AG04450 (cell line): ENCODE measurements at regions not wholly inside any gene's neighbourhood (a gene's known extent, or its start where the extent isn't known, plus 50 kb on each side); places are given as distances from the start of the nearest gene placed in this dataset.

Experiments
- CTCF ChIA-PET: fragments of 300-600, 350-600 bp; formaldehyde crosslinking; extraction: SDS; loops from one replicate; lab custom pipeline; 2022; ENCODE audit warnings: antibody characterized with exemption, inconsistent platforms; lab: Charles Lee
- POLR2A ChIA-PET: fragments of 350-600 bp; formaldehyde crosslinking; extraction: SDS; loops from one replicate; lab custom pipeline; 2021; ENCODE audit warnings: antibody characterized with exemption, inconsistent platforms; lab: Yijun Ruan, JAX
- DNase-seq: peaks from one replicate; pipeline ENCODE4 v3.0.0-alpha.2; 2011; ENCODE audit warnings: low read depth, low spot score
- H3K27ac ChIP-seq: one replicate; pipeline ENCODE4 v1.5.1; 2012; ENCODE audit warnings: low read depth, low read length, control low read depth
- H3K27me3 ChIP-seq: one replicate; pipeline ENCODE4 v1.6.0; 2012; ENCODE audit warnings: low read length; ENCODE audit not compliant: control insufficient read depth, insufficient read depth
- H3K4me3 ChIP-seq: 2 replicates; pipeline ENCODE4 v1.5.1; 2011; ENCODE audit warnings: mild to moderate bottlenecking, low read depth, low read length, control low read depth
- H3K9me3 ChIP-seq: 2 replicates; pipeline ENCODE4 v1.5.1; 2012; ENCODE audit warnings: low read length; ENCODE audit not compliant: control insufficient read depth, insufficient read depth
- CTCF ChIP-seq: IDR thresholded peaks from 2 replicates; pipeline ENCODE4 v1.5.1; 2011; ENCODE audit warnings: low read depth, low read length, control low read depth, inconsistent platforms

GRCh38 chr3:130609166-130609979, 92.4 kb downstream of the COL6A6 start:
- H3K9me3 ChIP-seq = no peaks in the 10 kb centered on the region
- no peak overlapping the region for H3K27ac ChIP-seq
- CTCF ChIA-PET = interaction anchor here (0.6 kb wide), 1 partner anchor 52 kb away, joined by 5 read pairs; no protein-coding TSS in a partner anchor
- no peak overlapping the region for H3K4me3 ChIP-seq
- no peak for TF ChIP-seq CTCF
- H3K27me3 ChIP-seq = no peaks in the 10 kb centered on the region
- POLR2A ChIA-PET = interaction anchor here (0.6 kb wide), 1 partner anchor 104 kb away, joined by 5 read pairs; no protein-coding TSS in a partner anchor
- DNase-seq = no peak

GRCh38 chr3:130619196-130619595, 102.2 kb downstream of the COL6A6 start:
- no peak for DNase-seq
- ChIA-PET POLR2A (no interaction called here), CTCF (no interaction called here)
- Histone ChIP-seq H3K9me3 (no peaks in the 10 kb centered on the region), H3K27ac (no peak overlapping the region), H3K27me3 (no peaks in the 10 kb centered on the region), H3K4me3 (no peak overlapping the region)
- TF ChIP-seq CTCF = no peak

GRCh38 chr3:130621824-130622223, 104.8 kb downstream of the COL6A6 start:
- TF ChIP-seq CTCF = no peak
- ChIA-PET POLR2A (no interaction called here), CTCF (no interaction called here)
- no peak overlapping the region for H3K4me3 ChIP-seq
- H3K27ac ChIP-seq = no peak overlapping the region
- no peaks in the 10 kb centered on the region for H3K9me3 ChIP-seq
- DNase-seq = no peak
- no peaks in the 10 kb centered on the region for H3K27me3 ChIP-seq

- no peak for TF ChIP-seq CTCF
- H3K27ac ChIP-seq = no peak overlapping the region
- no peaks in the 10 kb centered on the region for H3K27me3 ChIP-seq
- peak; percentile 11 for DNase-seq
- H3K9me3 ChIP-seq = no peaks in the 10 kb centered on the region
- CTCF ChIA-PET = no interaction called here
- H3K4me3 ChIP-seq = no peak overlapping the region
- POLR2A ChIA-PET = no interaction called here
Measured at GRCh38 chr3:130626049-130626448, 109.1 kb downstream of the COL6A6 start.

- no peak for DNase-seq
- Histone ChIP-seq H3K27ac (no peak overlapping the region), H3K4me3 (no peak overlapping the region), H3K27me3 (no peaks in the 10 kb centered on the region), H3K9me3 (no peaks in the 10 kb centered on the region)
- TF ChIP-seq CTCF = no peak
- ChIA-PET CTCF (no interaction called here), POLR2A (no interaction called here)
Measured at GRCh38 chr3:130627143-130627855, 110.3 kb downstream of the COL6A6 start.
